ENCODE measurements at regions not wholly inside any gene's neighbourhood (a gene's known extent, or its start where the extent isn't known, plus 50 kb on each side); places are given as distances from the start of the nearest gene placed in this dataset.

DNA sequence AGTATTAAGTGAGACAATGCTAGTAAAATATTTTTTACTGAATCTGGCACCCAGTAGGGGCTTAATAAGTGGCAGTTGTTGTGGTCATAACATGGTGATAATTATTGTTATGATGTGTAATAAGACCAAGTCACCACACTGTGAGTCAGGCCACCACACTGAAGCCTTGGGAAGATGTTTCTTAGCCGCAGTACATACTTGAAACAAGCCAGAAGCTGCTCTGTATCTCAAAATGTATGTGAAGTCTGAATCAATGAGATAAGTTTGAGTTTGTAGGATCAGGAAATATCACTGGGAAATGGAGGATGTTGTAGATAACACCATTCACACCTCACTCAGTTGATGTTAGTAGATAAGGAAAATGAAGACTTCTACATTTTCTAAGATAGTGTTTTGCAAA is 51.3 kb upstream of the PTPN3 start:
- DNase-seq, result no peak

- DNase-seq, result no peak
Measured at GRCh38 chr9:109551651-109552050, 53.5 kb upstream of the PTPN3 start.

GRCh38 chr9:109555215-109555614 is 57.1 kb upstream of the PTPN3 start:
- DNase-seq, result no peak

DNA sequence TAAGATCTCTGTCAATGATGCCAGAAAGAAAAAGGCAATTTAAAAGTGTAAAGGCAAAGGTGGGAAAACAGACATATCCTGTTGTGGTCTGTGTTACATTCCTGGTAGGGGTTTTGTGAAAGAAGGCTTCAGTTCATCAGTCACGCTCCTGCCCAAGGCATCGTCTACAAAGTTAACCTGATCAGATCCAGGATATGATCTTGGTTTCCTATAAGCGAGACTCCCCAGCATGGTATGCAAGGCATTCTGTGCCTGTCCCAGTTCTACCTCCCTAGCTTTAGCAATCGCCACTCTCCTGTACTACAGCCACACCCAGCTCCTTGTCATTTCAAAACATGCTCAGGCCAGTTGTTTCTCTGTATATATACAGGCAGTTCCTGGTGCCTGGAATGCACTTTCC is 58.0 kb upstream of the PTPN3 start:
- DNase-seq, result no peak

DNA sequence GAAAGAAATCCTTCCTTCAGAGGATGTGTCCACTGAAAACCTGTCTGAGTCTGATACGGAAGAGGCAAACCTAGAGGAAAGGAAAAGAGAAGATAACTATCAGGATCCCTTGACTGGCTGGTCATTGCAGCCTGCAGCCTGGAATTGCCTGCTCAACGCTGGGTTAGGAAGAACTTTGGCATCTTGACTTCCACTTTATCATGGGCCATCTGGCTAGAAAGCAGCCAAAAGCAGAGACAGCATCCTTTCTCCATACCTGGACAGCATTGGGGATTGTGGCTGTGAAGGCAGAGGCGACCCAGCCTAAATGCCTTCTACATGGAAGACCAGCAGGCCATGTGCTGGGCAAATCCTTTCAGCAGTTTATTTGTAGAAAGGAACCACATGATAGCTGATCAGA is 58.7 kb upstream of the PTPN3 start:
- DNase-seq, result no peak

- no peak for DNase-seq
Measured at GRCh38 chr9:109557481-109557880, 59.4 kb upstream of the PTPN3 start.

GRCh38 chr9:109558718-109559151 is 60.6 kb upstream of the PTPN3 start:
- DNase-seq, result no peak

GRCh38 chr9:109560470-109561132 is 62.5 kb upstream of the PTPN3 start:
- DNase-seq, result no peak

GRCh38 chr9:109561137-109561536 is 63.0 kb upstream of the PTPN3 start:
- DNase-seq, result no peak

- DNase-seq, result no peak
Measured at GRCh38 chr9:109568089-109568488, 70.0 kb upstream of the PTPN3 start.

- DNase-seq, result no peak
Measured at GRCh38 chr9:109568568-109569210, 70.6 kb upstream of the PTPN3 start.

DNA sequence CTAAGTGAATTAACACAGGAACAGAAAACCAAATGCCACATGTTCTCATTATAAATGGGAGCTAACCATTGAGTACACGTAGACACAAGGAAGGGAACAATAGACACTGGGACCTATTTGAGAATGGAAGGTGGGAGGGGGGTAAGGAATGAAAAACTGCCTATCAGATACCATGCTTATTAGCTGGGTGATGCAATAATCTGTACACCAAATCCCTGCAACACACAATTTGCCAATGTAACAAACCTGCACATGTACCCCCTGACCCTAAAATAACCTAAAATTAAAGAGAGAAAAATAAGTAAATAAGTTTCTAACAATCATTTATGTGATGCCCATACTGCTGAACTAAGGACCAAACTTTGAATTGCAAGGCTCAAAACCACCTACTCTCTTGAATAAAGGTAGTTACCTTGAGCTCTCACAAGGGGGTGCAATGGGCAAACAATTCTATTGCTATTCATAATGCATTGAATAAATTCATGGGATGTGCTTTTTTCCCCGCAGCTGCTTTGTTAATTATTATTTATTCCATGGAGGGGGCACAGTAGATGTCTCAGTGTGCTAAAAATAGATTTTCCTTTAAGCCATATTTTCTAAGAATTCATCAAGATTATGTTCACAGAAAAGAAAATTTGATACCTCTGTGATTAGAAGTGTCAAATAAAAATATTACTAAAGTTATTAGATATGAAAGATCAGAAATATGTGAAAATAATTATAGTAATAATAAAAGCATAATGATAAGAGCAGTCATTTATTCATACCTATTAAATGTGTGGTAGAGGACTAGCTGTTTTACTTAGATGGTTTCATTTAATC is 76.2 kb upstream of the PTPN3 start:
- DNase-seq, result peak; percentile 80

DNA sequence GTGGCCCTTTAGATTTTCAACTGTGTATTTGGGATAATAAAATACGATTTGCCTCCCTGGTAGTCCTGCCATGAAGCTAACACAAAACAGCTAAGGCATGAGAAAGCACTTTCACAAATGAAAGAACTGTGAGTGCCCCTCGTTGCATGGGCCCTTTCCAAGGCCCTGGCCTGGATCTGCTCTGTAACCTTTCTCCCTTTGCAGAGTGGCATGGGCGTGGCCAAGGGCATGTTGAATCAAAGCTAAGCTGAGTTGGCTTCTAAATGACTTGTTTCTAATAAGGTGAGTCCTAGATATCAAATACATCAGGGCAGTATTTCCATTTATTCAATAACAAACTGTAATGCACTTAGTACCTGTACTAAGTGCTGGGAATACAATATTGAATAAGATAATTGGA is 78.7 kb upstream of the PTPN3 start:
- no peak for DNase-seq

GRCh38 chr9:109579191-109579948 is 81.3 kb upstream of the PTPN3 start:
- DNase-seq, result no peak

- no peak for DNase-seq
Measured at GRCh38 chr9:109582386-109582785, 84.3 kb upstream of the PTPN3 start.

DNA sequence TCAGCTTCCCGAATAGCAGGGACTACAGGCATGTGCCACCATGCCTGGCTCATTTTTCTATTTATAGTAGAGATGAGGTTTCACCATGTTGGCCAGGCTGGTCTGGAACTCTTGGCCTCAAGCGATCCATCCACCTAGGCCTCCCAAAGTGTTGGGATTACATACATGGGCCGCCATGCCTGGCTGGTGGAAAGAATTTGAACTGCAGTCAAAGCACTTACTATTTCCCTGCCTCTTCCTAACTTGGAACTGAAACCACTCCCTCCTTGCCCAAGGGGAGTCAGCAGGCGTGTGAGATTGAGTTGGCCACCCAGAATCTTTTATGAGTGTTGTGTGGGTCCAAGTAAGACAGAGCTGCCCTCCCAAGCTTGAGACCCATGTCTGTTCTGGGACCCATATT is 86.1 kb upstream of the PTPN3 start:
- DNase-seq, result no peak

- DNase-seq, result no peak
Measured at GRCh38 chr9:109585796-109586195, 87.7 kb upstream of the PTPN3 start.

GRCh38 chr9:109586993-109587392 is 88.9 kb upstream of the PTPN3 start:
- no peak for DNase-seq

DNA sequence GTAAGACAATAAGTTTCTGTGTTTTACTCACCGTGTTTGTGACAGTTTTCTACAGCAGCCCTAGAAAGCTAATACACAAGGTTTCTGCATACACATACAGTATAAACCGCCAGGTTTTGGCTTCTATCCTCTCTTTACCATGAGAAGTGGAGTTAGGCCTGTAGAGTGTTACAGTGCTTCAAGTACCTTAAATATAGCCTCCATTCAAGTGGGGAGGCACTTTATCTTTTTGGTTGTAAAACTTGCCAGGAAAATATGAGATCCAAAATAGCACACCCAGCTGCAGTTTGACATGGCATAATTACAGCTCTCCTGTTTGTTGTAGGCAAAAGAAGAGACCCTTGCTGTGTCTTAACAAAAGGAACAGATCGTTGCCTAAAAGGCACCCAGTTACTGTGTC is 90.3 kb upstream of the PTPN3 start:
- no peak for DNase-seq

DNA sequence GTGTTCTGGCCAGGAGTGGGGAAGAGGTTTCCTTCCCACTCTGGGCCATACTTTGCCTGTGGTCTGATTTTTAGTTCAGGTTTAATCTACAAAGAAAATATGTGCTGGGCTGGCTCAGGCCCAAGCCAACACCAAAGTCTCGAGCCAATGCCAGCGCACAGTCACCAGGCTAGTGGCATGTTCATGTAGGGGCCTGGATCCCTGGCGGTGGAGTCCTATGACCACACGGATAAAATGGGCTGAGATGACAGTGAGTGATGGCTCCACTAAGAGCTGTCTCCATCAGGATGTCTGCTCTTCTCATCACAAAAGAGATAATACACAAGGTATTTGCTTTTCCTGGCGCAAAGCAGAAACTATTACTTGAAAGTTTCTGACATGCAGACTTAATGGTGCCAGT is 92.9 kb upstream of the PTPN3 start:
- peak; percentile 49 for DNase-seq

- no peak for DNase-seq
Measured at GRCh38 chr9:109591691-109592090, 93.6 kb upstream of the PTPN3 start.

DNA sequence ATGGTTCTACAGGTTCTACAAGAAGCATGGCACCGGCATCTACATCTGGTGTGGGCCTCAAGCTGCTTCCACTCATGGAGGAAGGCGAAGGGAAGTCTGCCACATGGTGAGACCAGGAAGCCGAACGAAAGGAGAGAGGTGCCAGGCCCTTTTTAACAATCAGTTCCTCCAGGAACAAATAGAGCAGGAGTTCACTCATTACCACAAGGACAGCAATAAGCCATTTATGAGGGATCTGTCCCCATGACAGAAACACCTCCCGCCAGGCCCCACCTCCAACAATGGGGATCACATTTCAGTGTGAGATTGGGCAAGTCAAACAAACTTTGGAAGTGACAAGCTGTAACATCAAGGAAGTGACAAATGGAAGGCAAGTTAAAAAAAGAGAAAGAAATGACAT is 95.5 kb upstream of the PTPN3 start:
- DNase-seq, result no peak

DNA sequence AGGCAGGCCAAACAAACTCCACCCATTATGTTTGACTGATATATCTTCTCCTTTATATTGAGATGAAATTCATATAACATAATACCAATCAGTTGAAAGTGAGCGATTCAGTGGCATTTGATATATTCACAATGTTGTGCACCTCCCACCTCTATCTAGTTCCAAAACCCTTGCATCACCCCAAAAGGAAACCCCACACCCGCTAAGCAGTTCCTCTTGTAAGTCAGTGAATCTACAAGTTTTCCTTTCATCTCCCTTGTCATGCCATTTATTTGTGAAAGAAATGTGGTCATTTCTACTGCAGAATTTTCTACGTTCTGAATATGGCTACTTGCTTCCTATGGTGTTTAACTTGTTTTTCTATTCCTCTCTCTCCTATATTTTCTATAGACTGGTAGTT is 99.4 kb upstream of the PTPN3 start:
- peak; percentile 44 for DNase-seq
